Keratinocyte (primary cell): ENCODE measurements at regions not wholly inside any gene's neighbourhood (a gene's known extent, or its start where the extent isn't known, plus 50 kb on each side); places are given as distances from the start of the nearest gene placed in this dataset.

Experiments
- DNase-seq: peaks from one replicate; pipeline ENCODE4 v3.0.0-alpha.2; 2011; ENCODE audit warnings: low read depth, missing footprints, low spot score
- FAIRE-seq: peaks from 2 replicates; lab custom pipeline; 2011; peaks lifted over from hg19 to GRCh38; lab: Jason Lieb, UNC
- H2AFZ ChIP-seq: 2 replicates; pipeline ENCODE4 v1.6.0; 2012; ENCODE audit warnings: low read length, control low read depth, inconsistent platforms; ENCODE audit not compliant: control insufficient read depth
- H3K27ac ChIP-seq: 2 replicates; pipeline ENCODE4 v1.5.1; 2011; ENCODE audit warnings: low read length; ENCODE audit not compliant: control insufficient read depth, insufficient read depth
- H3K27me3 ChIP-seq: 3 replicates; pipeline ENCODE4 v1.6.0; 2011; ENCODE audit warnings: low read length; ENCODE audit not compliant: control insufficient read depth, insufficient read depth; ENCODE audit errors: extremely low read depth
- H3K36me3 ChIP-seq, 2 experiments: 2 replicates in 1 of 2; 3 replicates in 1 of 2; pipeline ENCODE4 v1.5.1; 2011; ENCODE audit warnings: low read length in 2 of 2, mild to moderate bottlenecking in 1 of 2; ENCODE audit not compliant: control insufficient read depth in 2 of 2, insufficient read depth in 2 of 2; ENCODE audit errors: extremely low read depth in 1 of 2
- H3K4me1 ChIP-seq: 3 replicates; pipeline ENCODE4 v1.5.1; 2011; ENCODE audit warnings: low read length; ENCODE audit not compliant: control insufficient read depth, insufficient read depth; ENCODE audit errors: extremely low read depth
- H3K4me2 ChIP-seq: 3 replicates; pipeline ENCODE4 v1.6.0; 2011; ENCODE audit warnings: low read depth, low read length; ENCODE audit not compliant: control insufficient read depth, insufficient read depth; ENCODE audit errors: extremely low read depth
- H3K4me3 ChIP-seq, 3 experiments: fragments of 200-600 bp in 1 of 3; sonication (generic) in 1 of 3; 2 replicates in 2 of 3; 3 replicates in 1 of 3; pipeline ENCODE4 v1.5.1; 2011 to 2016; ENCODE audit warnings: low read length in 3 of 3, mild to moderate bottlenecking in 3 of 3, control low read depth in 2 of 3, inconsistent platforms in 1 of 3, low read depth in 1 of 3, mixed read lengths in 1 of 3, mixed run types in 1 of 3, moderate library complexity in 1 of 3; ENCODE audit not compliant: control insufficient read depth in 2 of 3, insufficient read depth in 2 of 3; ENCODE audit errors: extremely low read depth in 1 of 3
- H3K79me2 ChIP-seq: 2 replicates; pipeline ENCODE4 v1.6.0; 2012; ENCODE audit warnings: low read length; ENCODE audit not compliant: control insufficient read depth, insufficient read depth
- H3K9ac ChIP-seq: 3 replicates; pipeline ENCODE4 v1.6.0; 2011; ENCODE audit warnings: low read length; ENCODE audit not compliant: control insufficient read depth, insufficient read depth; ENCODE audit errors: extremely low read depth
- H3K9me1 ChIP-seq: 3 replicates; pipeline ENCODE4 v1.6.0; 2011; ENCODE audit warnings: low read length; ENCODE audit not compliant: control insufficient read depth, insufficient read depth; ENCODE audit errors: extremely low read depth
- H3K9me3 ChIP-seq: 2 replicates; pipeline ENCODE4 v1.5.1; 2012; ENCODE audit warnings: low read depth, low read length; ENCODE audit not compliant: control insufficient read depth
- H4K20me1 ChIP-seq: 3 replicates; pipeline ENCODE4 v1.6.0; 2011; ENCODE audit warnings: low read length; ENCODE audit not compliant: control insufficient read depth, insufficient read depth; ENCODE audit errors: extremely low read depth
- CTCF ChIP-seq, 3 experiments: IDR thresholded peaks in 1 of 3; conservative IDR thresholded peaks in 1 of 3; optimal IDR thresholded peaks in 1 of 3; 2 replicates in 2 of 3; 3 replicates in 1 of 3; pipeline versions ENCODE3 to v1.5.1; 2011; ENCODE audit warnings: low read length in 3 of 3, mild to moderate bottlenecking in 3 of 3, moderate library complexity in 2 of 3, control low read depth in 1 of 3, inconsistent platforms in 1 of 3; ENCODE audit not compliant: insufficient read depth in 2 of 3; ENCODE audit errors: extremely low read depth in 1 of 3
- EZH2 ChIP-seq: IDR thresholded peaks from one replicate; pipeline ENCODE4 v1.6.1; 2012; ENCODE audit warnings: inconsistent platforms, mild to moderate bottlenecking, low read length, moderate library complexity
- dilution Hi-C: fragments of 300-500 bp; cut with MboI; formaldehyde crosslinking; loops from one replicate; pipeline ENCODE4 v1.7.0; 2020; ENCODE audit warnings: low sequenced_read_pairs; ENCODE audit not compliant: extremely low pct_ligation_motif_present

DNA sequence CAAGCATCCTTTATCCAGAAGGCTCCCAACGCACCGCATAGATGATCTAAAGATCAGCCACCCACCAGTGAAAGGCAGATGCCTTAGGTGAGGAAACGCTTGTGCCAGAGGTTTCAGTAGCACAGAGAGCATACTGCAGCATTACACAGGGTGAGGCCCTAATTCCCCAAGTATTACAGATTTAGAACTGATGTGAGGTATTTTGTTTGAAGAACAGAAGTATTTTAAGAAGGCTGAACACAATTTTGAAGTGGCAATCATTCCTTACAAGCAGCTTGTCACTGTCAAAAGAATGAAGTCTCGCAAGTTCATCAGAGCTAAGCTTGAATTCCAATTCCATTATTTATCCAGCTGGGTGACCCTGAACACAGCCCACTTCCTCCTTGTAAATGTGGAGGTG, 70.0 kb upstream of the FAT3 start:
- dilution Hi-C loops = no loop called here
- no peak for DNase-seq
- Histone ChIP-seq H3K9ac (no peak overlapping the region), H3K79me2 (no peaks in the 10 kb centered on the region), H3K36me3 (no peaks in the 10 kb centered on the region), H4K20me1 (no peaks in the 10 kb centered on the region), H3K4me3 (no peak overlapping the region), H3K4me1 (no peaks in the 10 kb centered on the region), H2AFZ (no peak overlapping the region), H3K4me2 (no peak overlapping the region), H3K27ac (no peak overlapping the region), H3K9me3 (no peaks in the 10 kb centered on the region), H3K27me3 (no peaks in the 10 kb centered on the region), H3K9me1 (no peaks in the 10 kb centered on the region)
- TF ChIP-seq EZH2 = no peak
- no peak for FAIRE-seq

- Histone ChIP-seq H3K4me1 (no peaks in the 10 kb centered on the region), H3K4me3 (no peak overlapping the region), H3K9me3 (no peaks in the 10 kb centered on the region), H4K20me1 (no peaks in the 10 kb centered on the region), H3K27me3 (no peaks in the 10 kb centered on the region), H3K9ac (no peak overlapping the region), H2AFZ (no peak overlapping the region), H3K79me2 (no peaks in the 10 kb centered on the region), H3K9me1 (no peaks in the 10 kb centered on the region), H3K4me2 (no peak overlapping the region), H3K27ac (no peak overlapping the region), H3K36me3 (no peaks in the 10 kb centered on the region)
- no peak for TF ChIP-seq EZH2
- no peak for TF ChIP-seq CTCF (optimal IDR thresholded peaks at IDR 0.05 in 1 of 3, IDR thresholded peaks at IDR 0.05 in 1 of 3, conservative IDR thresholded peaks at IDR 0.05 in 1 of 3; ENCODE audit: extremely low read depth in 1 of 3, insufficient read depth in 2 of 3, low read length in 3 of 3)
- dilution Hi-C loops = no loop called here
- FAIRE-seq (no peak), DNase-seq (no peak)
Observed at GRCh38 chr11:92154110-92154509, 70.5 kb upstream of the FAT3 start.

GRCh38 chr11:92153542-92153941, 71.1 kb upstream of the FAT3 start:
- no peaks in the 10 kb centered on the region for H3K27me3 ChIP-seq
- H3K27ac ChIP-seq = no peak overlapping the region
- no peak overlapping the region for H2AFZ ChIP-seq
- no peak overlapping the region for H3K9ac ChIP-seq
- DNase-seq (no peak), FAIRE-seq (no peak)
- H4K20me1 ChIP-seq = no peaks in the 10 kb centered on the region
- no peaks in the 10 kb centered on the region for H3K9me3 ChIP-seq
- H3K79me2 ChIP-seq = no peaks in the 10 kb centered on the region
- TF ChIP-seq EZH2 = no peak
- no peak for TF ChIP-seq CTCF (optimal IDR thresholded peaks at IDR 0.05 in 1 of 3, IDR thresholded peaks at IDR 0.05 in 1 of 3, conservative IDR thresholded peaks at IDR 0.05 in 1 of 3; ENCODE audit: extremely low read depth in 1 of 3, insufficient read depth in 2 of 3, low read length in 3 of 3)
- no peaks in the 10 kb centered on the region for H3K4me1 ChIP-seq
- no peaks in the 10 kb centered on the region for H3K36me3 ChIP-seq
- H3K9me1 ChIP-seq = no peaks in the 10 kb centered on the region
- no peak overlapping the region for H3K4me3 ChIP-seq
- H3K4me2 ChIP-seq = no peak overlapping the region
- dilution Hi-C loops = no loop called here
